ENCODE measurements at regions not wholly inside any gene's neighbourhood (a gene's known extent, or its start where the extent isn't known, plus 50 kb on each side); places are given as distances from the start of the nearest gene placed in this dataset.
"Not testable (repeated sequence)": the region's sequence is repeated elsewhere in the genome, so short reads cannot be mapped to it uniquely, and the experiment has no call there.

DNA sequence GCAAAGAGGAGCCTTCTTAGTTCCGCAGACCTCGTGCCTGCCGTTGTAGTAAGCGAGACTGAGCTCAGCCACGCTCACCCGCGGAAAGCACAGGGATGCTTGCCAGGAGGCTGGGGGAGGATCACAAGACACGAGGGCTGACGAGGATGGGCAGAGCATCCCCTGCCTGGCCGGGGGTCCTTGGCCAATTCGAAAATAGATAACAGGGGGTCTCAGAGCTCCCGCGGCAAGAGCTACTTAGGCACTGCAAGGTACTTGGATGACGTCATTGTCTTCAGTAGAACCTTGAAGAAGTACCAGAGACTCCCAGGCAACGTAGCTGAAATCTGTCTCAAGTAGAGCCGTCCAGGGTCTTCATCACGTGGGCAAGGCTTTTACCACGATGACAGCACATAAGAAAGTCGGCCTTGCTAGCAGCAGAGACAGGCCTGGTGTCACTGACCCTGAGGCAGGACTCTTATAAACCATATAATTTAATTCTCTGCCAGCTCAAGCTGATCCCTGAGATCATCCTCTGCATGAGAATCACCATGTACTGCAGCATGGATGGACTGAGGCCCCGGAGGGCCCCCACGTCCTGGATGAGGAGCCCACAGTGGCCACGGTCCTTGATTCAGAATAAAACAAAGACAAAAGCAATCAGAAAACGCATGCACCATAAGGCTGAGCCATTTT, 81.9 kb downstream of the TMEM18 start:
- DNase-seq (ENCODE audit: low read depth in 3 of 3): no peak

DNA sequence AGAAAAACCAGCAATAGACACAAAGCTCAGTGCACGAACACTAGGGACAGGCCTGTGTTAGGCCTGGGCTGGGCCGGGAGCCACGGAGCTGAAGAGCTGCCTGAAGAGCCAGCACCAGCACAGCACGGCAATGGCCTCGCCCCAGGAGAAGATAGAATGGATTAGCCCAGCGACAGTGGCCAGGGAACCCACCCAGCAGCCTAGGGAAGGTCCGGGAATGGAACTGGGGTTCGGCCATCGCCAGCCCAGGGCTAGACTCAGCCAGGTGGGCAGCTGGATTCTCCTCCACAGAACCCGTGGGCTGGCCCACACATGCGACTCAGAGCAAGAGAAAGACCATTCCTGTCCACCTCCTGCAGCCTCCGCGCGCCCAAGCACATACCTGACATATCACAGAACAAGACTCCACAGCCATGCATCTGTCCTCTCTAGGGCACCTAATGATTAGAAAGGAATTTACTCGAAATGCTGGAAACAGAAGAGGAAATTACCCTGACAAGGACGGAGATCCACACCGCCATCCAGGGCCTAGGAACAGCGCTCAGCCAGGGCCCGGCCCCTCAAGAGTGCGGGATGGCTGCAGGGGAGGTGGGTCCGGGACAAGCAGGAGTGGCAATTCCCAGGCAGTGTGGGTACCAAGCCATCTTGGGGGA, 82.8 kb downstream of the TMEM18 start:
- DNase-seq (ENCODE audit: low read depth in 3 of 3): no peak

DNA sequence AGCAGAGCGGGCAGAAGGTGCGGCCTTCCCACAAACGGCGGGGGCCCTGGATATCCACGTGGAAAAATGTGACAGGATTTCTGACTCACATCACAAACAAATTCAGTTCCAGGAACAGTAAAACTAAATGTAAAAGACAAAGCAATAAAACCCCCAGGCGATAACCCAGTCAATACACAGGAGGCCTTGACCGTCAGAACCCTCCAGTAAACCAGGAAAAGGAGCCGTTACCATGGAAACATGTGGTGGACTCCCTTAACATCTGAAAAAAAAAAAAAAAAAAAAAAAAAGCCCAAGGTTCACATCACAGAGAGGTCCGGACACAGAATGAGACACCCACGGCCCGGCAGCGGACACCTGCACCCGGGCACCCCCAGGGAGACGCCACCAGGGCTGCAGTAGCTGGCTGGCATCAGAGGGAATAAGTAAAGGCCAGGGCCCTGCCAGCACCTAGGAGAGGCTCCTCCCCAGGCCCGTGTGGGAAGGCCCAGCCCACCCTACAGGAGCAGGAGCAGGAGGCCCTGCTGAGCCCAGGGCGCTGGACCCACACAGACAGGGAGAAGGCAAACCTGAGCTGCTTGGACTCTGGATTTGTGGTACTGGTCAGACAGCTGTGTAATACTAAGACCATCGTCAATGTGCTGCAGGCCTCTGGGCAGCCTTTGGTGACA, 83.7 kb downstream of the TMEM18 start:
- no peak for DNase-seq (ENCODE audit: low read depth in 3 of 3)

DNA sequence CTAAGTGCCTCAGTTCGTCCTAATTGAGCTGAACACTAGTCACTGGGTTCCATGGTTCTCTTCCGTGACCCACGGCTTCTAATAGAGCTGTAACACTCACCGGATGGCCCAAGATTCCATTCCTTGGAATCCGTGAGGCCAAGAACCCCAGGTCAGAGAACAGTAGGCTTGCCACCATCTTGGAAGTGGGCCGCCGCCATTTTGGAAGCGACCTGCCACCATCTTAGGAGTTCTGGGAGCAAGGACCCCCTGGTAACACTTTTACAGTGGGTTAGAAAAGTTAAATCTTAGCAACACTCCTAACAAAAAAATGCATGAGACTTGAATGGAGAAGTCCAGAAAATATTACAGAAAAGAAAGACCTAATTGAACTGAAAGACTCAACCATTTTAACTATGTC, 84.5 kb downstream of the TMEM18 start:
- DNase-seq (ENCODE audit: low read depth in 3 of 3): no peak

DNA sequence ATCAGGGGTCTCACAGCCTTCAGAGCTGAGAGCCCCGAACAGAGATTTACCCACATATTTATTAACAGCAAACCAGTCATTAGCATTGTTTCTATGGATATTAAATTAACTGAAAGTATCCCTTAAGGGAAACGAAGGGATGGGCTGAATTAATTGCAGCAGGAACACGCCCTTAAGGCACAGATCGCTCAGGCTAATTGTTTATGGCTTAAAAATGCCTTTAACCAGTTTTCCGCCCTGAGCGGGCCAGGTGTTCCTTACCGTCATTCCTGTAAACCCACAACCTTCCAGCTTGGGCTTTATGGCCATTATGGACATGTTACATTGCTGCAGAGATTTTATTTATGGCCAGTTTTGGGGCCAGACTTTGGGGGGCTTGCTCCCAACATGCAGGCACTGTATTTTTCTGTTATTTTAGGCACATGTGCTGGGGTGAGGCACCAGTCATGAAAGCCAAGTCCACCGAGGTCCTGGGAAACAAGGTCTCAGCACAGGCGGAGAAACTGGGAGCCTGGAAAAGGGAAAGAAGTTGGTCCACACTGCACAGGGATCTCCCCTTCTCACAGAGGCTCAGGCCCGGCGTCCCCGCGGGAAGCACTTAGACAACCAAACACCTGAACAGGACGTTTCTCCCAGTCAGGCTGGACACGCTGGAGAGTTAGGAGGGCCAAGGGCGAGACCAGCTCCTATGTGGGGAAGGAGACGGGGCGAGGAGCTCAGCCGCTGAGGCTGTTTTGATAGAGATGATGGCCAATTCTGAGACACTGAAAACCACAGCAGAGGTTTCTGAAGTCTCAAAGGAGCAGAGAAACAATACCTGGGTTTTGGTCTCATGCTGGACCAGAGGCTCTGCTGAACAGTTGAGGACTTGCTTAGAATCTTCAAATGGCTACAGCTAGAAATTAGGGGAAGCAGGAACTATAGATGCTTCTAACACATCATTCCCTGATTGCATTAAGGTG, 86.7 kb downstream of the TMEM18 start:
- no peak for DNase-seq (ENCODE audit: low read depth in 3 of 3)

DNA sequence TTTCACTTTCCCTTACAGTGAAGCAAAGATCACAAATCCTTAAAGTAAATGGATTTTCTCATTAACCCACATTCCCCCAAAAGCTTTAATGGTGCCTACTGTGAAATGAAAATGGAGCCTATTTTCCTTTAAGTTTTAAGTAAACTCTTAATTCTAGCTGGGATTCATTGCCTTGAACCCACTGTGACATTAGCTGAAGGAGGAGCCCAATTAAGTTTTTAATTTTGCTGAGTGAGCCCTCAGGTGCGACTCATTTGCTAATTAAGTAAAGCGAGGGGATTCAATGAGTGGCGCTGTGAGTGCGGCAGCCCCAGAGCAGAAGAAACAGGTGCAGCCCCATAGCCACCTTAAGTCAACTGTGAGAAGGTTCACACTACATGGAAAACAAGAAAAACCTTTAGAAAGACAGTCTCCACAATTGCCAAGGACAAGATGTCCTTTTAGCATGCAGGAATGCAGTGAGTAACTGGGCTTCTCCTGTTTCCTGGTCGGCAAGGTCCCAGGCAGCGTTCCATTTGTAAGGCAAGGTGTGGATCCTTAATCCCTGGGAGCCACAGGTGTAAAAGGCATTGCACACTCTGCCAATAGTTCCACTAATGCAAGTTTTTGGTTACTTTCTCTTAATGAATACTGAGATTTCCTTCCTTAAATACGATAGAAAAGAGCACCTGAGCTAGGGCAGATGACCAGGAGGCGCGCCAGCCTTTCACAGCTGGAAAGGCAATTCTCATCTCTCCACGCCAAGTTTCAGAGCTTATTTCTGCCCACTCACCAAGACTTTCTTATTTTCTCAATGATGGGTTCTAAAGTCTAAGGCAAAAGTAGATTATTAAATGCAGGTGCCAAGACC, 87.7 kb downstream of the TMEM18 start:
- no peak for DNase-seq (ENCODE audit: low read depth in 3 of 3)

DNA sequence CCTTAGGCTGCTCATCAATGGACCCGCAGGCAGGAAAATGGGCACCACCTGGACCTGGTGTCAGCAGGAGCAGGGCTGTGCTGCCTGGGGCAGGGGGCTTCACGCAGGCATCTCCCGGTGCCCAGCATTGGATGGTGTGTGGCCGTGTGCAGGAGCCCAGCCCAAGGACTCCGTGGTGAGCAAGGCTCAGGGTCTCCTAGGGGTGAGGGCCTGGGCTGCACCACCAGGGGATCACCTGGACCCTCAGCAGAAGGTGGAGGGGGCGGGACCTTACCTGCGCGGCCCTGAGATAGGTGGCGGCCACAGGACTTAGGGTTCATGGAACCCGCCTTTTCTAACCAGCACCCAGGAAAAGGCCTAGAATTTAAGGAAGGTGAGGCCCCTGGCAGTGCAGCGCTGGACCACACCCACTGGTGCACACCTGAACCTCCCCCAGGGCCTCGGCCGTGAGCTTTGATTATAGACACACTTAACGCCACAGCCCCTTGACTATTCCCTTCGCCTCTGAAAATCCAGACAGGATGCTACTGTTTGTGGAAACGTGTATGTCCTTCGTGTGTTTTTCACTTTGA, 89.0 kb downstream of the TMEM18 start:
- no peak for DNase-seq (ENCODE audit: low read depth in 3 of 3)

DNA sequence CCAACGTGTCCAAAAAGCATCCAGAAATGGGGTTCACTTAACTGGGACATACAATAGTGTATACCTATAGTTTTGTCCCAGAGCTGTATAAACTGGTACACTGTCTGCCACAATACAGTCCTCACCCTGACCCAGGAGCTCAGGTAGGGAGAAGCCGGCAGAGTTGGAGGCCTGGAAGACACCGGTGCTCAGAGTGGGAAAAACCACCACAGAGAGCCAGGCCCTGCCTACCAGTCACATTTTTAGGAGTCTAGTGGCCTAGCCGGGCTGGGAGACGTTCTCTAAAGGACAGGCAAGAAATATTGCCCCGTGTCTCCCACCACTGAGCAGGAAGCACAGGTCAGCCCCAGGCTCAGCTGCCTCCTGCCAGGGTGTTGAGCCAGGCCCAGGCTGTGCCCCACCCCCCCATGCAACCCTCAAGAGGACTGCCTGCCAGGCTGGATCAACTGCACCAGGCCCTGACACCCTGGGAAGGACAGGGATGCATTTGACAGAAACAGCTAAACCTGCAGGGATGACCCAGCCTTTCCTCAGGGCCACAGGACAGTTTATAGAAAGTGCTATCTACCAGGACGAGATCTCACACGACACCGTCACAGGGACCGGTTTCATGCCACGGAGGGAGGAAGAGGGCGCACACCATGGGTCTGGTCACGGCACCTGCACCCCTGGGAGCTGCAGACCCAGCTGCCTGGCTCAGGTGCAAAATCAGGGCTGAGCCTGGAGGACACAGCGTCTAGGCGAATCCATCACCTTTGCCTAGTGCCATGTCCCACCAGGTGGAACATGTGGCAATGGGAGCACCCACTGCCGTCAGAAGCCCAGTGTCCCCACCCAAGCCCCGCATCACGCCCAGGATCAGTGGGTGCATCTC, 89.9 kb downstream of the TMEM18 start:
- DNase-seq (ENCODE audit: low read depth in 3 of 3): no peak

DNA sequence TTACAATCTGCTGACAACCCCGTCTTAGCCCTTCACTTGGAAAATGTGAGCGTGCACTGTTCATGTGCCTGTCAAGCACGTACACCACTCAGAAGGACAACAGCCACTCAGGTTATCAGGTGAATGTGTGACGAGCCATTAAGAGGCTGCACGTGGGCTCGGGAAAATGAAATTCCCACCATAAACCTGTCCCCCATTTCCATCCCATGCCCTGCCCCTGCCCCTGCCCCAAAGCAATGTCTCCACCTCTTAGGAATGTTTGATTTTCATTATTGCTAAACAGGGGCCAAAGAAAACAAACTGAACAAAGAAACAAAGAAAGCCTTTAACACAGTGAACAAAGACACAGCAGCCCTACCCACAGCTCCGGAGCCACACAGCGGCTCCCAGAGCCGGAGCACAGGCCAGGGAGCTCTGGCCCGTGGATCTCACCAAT, 90.5 kb downstream of the TMEM18 start:
- DNase-seq (ENCODE audit: low read depth in 3 of 3): no peak

DNA sequence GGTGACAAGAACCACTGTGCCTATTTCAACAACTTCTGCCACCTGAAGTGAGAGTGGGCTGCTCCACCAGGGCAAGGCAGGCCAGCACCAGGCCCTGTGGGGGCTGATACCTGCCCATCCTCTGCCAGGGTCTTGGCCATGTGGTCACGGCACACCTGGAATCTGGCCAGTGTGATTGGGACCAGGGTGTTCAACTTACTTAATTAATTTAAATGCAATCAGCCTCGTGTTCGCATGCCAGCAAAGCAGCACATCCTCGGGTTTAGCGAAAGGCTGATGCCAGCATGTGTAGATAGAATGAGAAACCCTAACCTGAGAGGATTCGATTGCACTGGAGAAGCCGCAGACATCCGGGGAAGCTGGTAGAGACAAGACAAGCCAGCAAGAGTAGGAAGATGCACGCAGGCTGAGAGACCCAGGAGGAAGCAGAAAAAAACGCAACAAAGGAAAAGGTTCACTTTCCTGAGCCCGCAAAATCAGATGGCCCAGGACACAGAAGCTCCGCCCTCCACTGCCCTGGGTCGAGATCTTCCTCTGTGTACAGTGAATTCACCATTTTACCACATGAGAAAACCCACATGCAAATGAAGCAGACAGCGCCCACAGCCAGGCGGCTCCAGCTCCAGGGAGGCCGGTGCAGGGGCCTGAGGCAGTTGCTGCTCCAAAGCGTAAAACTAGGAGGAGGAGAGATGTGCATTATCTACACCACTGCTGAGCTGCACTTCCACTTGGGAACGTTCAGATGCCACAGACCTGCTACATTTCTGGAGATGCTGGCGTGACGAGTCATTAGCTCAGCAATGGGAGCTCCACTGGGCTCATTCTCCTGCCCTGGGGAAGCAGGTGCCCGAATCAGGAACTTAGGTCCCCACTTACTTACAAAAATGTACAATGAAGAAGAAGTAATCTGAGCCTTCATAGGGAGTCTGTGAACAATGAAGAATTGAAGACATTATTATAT, 92.1 kb downstream of the TMEM18 start:
- DNase-seq (ENCODE audit: low read depth in 3 of 3): peak in 2 of 3 experiments; percentile 11 to 44

DNA sequence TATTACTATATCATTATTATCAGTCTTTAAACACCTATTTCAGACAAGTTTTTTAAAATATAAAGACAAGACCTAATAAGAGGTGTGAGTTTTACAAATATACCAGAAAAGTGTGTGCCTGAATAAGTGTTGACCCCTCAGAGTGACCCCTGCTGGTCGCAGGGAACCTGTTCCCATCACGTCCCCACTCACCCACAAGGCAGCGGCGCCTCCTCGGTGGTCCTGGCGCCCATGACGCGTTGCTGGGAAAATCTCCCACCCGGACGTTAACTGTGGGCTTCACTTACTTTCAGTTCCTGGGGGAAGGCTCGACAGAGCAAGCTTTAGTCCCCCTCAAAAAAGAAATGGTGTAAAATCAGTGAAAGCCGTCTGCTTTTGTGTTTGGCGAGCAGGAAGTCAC, 93.5 kb downstream of the TMEM18 start:
- no peak for DNase-seq (ENCODE audit: low read depth in 3 of 3)

DNA sequence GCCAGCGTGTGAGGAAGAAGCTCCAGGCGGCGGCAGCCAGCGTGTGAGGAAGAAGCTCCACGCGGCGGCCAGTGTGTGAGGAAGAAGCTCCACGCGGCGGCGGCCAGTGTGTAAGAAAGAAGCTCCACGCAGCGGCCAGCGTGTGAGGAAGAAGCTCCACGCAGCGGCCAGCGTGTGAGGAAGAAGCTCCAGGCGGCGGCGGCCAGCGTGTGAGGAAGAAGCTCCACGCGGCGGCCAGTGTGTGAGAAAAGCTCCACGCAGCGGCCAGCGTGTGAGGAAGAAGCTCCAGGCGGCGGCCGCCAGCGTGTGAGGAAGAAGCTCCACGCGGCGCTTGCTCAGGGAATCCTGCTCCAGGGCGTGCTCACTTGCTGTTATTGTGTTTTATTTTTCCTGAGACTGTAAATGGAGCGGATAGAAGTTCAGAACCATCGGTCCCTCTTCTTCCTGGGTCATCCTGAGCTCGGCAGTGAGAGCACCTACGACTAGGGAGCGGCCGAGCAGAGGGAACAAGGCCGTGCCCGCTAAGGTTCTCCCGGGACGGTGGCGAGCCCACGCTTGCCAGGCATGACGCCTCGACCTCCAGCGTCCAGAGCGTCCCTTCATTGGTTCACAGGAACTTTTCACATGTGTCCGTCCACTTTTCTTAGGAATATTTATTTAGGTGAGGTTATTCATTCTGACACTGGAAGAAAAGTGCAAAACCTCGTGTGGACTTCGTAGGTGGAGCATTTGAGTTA, 94.2 kb downstream of the TMEM18 start:
- no peak for DNase-seq (ENCODE audit: low read depth in 3 of 3)

DNA sequence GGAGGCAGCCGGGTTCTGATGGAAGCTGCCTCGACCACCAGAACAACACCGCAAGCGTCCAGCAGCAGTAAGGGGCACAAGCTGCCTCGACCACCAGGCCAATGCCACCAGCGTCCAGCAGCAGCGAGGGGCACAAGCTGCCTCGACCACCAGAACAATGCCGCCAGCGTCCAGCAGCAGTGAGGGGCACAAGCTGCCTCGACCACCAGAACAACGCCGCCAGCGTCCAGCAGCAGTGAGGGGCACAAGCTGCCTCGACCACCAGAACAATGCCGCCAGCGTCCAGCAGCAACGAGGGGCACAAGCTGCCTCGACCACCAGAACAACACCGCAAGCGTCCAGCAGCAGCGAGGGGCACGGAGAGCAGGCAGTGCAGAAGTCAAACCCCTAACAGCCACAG, 94.9 kb downstream of the TMEM18 start:
- not testable (repeated sequence) for DNase-seq (ENCODE audit: low read depth in 3 of 3)

DNA sequence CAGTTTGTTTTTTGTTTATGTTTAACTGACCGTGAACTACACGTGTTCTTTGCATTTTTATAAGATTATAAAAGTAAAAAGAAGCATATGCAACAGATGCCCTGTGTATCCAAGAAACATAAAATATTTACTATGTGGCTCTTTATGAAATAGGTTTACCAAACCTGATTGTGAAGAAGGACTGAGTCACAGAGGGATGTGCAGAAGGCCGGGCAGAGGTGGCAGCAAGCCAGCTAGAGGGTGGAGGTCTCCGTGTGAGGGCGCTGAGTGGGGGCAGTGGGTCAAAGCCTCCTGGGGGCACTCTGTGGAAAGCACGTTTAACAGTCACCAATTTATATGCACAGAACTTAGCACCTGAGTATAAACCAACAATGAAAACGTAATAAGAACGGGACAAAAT, 97.2 kb downstream of the TMEM18 start:
- no peak for DNase-seq (ENCODE audit: low read depth in 3 of 3)

DNA sequence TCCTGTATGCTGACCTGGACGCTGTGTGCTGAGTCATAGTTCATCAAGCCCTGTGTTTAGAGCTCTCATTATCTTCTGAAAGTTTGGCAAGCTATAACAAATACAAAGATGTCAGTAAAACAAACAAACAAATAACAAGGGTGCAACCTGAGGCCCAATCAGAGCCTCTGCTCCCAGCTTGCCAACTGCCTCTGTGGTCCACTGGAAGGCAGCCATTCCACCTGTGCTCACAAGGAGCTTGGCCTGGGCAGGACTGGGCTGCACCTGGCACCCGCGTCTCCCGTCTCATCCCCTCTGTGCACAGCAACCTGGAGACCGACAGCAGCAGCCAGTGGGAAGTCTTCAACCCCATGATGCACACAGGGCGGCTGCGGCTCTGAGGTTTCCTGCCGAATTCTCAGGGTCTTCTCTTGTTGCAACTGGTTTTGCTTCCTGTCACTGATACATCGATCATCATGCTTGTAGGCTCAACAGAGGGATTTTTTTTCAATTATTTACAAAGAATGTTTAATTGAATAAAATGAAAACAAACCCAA, 97.8 kb downstream of the TMEM18 start:
- no peak for DNase-seq (ENCODE audit: low read depth in 3 of 3)

DNA sequence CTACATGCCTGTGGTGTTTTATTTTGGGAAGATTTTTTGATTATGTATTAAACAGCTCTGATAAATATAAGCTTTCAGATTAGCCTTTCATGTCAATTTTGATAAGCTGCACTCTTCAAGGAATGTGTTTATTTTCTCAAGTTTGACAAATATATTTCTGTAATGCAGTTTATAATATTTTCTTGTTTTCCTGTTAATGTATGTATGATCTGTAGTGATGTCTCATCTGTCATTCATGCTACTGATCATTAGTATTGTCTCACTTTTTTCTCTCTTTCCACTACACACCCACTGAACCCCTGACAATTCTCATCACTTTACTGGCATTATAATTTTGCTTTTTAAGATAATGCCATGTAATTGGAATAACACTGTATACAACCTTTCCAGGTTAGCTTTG, 100.9 kb downstream of the TMEM18 start:
- DNase-seq (ENCODE audit: low read depth in 3 of 3): no peak

DNA sequence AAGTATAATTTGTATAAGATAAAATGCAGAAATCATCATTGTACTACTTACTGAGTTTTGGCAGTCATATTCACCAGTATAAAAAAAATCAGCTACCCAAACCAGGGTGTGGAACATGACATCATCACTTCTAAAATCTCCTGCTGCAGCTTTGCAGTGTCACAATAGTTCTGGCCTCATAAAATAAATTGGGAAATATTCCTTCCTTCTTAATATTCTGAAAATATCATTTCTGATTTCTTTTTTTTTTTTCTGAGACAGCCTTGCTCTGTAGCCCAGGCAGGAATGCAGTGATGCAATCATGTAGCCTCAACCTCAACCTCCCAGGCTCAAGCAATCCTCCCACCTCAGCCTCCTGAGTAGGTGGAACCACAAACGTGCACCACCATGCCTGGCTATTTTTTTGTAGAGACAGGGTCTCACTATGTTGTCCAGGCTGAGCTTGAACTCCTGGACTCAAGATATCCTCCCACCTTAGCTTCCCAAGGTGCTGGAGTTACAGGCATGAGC, 101.4 kb downstream of the TMEM18 start:
- no peak for DNase-seq (ENCODE audit: low read depth in 3 of 3)

All from stimulated activated CD4-positive, alpha-beta T cell treated with anti-CD3 and anti-CD28 coated beads, TNF-alpha, amount 100 ng/mL, for 24 hours (primary cell).